ENCODE measurements at regions not wholly inside any gene's neighbourhood (a gene's known extent, or its start where the extent isn't known, plus 50 kb on each side); places are given as distances from the start of the nearest gene placed in this dataset.

DNA sequence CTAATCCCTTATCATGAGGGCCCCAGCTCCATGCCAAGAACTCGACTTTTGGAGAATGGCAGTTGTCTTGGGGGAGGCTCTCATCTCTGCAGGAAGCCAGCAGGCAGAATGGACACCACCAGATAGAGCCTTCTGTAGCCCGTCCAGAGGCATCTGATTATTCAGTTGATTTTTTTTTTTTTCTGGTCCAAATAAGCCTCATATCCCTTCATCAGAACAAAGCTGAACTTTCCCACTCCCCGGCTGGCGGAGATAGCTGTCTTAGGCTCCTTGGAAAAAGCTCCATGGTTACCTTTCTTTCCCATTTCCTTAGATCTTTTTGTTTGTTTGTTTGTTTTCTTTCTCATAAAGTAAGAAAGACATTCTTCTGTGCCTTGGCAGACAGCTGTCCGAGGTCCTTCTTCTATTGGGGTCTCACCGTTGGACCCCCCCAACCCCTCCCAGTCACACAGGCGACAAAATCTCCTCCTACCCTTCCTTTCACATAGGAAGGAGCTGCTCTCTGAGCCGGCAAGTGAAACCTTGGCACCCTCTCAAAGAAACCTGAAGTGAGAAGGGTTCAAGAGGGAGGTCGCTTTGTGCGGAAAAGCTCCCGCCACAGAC is 278.5 kb downstream of the RPS6KC1 start:
- TF ChIP-seq, protein P1, sequence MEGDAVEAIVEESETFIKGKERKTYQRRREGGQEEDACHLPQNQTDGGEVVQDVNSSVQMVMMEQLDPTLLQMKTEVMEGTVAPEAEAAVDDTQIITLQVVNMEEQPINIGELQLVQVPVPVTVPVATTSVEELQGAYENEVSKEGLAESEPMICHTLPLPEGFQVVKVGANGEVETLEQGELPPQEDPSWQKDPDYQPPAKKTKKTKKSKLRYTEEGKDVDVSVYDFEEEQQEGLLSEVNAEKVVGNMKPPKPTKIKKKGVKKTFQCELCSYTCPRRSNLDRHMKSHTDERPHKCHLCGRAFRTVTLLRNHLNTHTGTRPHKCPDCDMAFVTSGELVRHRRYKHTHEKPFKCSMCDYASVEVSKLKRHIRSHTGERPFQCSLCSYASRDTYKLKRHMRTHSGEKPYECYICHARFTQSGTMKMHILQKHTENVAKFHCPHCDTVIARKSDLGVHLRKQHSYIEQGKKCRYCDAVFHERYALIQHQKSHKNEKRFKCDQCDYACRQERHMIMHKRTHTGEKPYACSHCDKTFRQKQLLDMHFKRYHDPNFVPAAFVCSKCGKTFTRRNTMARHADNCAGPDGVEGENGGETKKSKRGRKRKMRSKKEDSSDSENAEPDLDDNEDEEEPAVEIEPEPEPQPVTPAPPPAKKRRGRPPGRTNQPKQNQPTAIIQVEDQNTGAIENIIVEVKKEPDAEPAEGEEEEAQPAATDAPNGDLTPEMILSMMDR (conservative IDR thresholded peaks at IDR 0.05), result no peak
- no peak for TF ChIP-seq ZFX (IDR thresholded peaks at IDR 0.05)
